ENCODE measurements at regions not wholly inside any gene's neighbourhood (a gene's known extent, or its start where the extent isn't known, plus 50 kb on each side); places are given as distances from the start of the nearest gene placed in this dataset.
"Not testable (repeated sequence)": the region's sequence is repeated elsewhere in the genome, so short reads cannot be mapped to it uniquely, and the experiment has no call there.

DNA sequence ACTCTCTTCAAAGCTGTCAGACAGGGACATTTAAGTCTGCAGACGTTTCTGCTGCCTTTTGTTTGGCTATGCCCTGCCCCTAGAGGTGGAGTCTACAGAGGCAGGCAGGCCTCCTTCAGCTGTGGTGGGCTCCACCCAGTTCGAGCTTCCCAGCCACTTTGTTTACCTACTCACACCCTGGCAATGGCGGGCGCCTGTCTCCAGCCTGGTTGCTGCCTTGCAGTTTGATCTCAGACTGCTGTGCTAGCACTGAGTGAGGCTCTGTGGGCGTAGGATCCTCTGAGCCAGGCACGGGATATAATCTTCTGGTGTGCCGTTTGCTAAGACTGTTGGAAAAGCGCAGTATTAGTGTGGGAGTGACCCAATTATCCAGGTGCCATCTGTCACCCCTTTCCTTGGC lies 499.8 kb upstream of the IZUMO3 start:
- TF ChIP-seq POLR2A (IDR thresholded peaks at IDR 0.05; ENCODE audit: low read depth, low read length); MXI1 (IDR thresholded peaks at IDR 0.05; ENCODE audit: borderline replicate concordance, low read depth, low read length); RAD21 (IDR thresholded peaks at IDR 0.05; ENCODE audit: low read length); MAFK (IDR thresholded peaks at IDR 0.05; ENCODE audit: low read depth, low read length); RFX5 (IDR thresholded peaks at IDR 0.05; ENCODE audit: low read depth, low read length); CEBPB (IDR thresholded peaks at IDR 0.05; ENCODE audit: low read depth, low read length): not testable (repeated sequence)
- TF ChIP-seq, protein P1, sequence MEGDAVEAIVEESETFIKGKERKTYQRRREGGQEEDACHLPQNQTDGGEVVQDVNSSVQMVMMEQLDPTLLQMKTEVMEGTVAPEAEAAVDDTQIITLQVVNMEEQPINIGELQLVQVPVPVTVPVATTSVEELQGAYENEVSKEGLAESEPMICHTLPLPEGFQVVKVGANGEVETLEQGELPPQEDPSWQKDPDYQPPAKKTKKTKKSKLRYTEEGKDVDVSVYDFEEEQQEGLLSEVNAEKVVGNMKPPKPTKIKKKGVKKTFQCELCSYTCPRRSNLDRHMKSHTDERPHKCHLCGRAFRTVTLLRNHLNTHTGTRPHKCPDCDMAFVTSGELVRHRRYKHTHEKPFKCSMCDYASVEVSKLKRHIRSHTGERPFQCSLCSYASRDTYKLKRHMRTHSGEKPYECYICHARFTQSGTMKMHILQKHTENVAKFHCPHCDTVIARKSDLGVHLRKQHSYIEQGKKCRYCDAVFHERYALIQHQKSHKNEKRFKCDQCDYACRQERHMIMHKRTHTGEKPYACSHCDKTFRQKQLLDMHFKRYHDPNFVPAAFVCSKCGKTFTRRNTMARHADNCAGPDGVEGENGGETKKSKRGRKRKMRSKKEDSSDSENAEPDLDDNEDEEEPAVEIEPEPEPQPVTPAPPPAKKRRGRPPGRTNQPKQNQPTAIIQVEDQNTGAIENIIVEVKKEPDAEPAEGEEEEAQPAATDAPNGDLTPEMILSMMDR (conservative IDR thresholded peaks at IDR 0.05; ENCODE audit: low read depth, low read length) = not testable (repeated sequence)
- TF ChIP-seq, protein P2, sequence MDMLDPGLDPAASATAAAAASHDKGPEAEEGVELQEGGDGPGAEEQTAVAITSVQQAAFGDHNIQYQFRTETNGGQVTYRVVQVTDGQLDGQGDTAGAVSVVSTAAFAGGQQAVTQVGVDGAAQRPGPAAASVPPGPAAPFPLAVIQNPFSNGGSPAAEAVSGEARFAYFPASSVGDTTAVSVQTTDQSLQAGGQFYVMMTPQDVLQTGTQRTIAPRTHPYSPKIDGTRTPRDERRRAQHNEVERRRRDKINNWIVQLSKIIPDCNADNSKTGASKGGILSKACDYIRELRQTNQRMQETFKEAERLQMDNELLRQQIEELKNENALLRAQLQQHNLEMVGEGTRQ (IDR thresholded peaks at IDR 0.05; ENCODE audit: low read depth, low read length) = not testable (repeated sequence)

Measured in IMR-90 (cell line).